GM23248 (cell line): ENCODE measurements at regions not wholly inside any gene's neighbourhood (a gene's known extent, or its start where the extent isn't known, plus 50 kb on each side); places are given as distances from the start of the nearest gene placed in this dataset.

Source experiments
- EZH2 ChIP-seq: fragments of 200-600 bp; sonication (generic); IDR thresholded peaks from 2 replicates; pipeline ENCODE4 v1.6.1; 2018; ENCODE audit warnings: antibody characterized with exemption, mild to moderate bottlenecking; ENCODE audit not compliant: insufficient read depth, poor library complexity, severe bottlenecking
- EZH2phosphoT487 ChIP-seq: fragments of 200-600 bp; sonication (generic); IDR thresholded peaks from 2 replicates; pipeline ENCODE4 v1.6.1; 2018; ENCODE audit warnings: antibody characterized with exemption, moderate library complexity, mild to moderate bottlenecking, low read depth; ENCODE audit not compliant: insufficient read depth

DNA sequence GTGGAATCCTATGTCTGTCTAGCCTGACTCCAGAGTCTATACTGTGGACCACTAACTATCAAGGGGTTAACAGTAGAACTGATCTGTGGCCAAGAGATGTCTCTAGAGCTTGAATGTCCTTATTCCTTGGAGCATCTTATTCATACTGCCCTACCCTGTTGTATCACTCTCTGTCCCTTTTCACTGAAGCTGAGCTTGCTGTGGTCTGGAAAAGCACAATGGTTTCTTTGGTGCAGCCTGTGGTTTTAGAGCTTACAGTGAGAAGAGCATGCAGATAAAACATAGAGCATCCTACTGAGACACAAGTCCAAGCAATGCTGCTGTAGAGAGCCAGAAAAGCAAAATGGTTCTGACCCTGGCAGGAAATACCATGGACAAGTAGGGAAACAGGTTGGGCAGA, 367.0 kb upstream of the ATP2B1 start:
- TF ChIP-seq EZH2phosphoT487: no peak
- no peak for TF ChIP-seq EZH2
